Activated CD4-positive, alpha-beta T cell treated with anti-CD3 and anti-CD28 coated beads, Interleukin-2, amount 50 U/mL, for 4 hours (primary cell): ENCODE measurements at regions not wholly inside any gene's neighbourhood (a gene's known extent, or its start where the extent isn't known, plus 50 kb on each side); places are given as distances from the start of the nearest gene placed in this dataset.
"Not testable (repeated sequence)": the region's sequence is repeated elsewhere in the genome, so short reads cannot be mapped to it uniquely, and the experiment has no call there.

Source experiments
- DNase-seq, 2 experiments: peaks; one replicate each; pipeline ENCODE4 v3.0.0-alpha.2; 2020

GRCh38 chrX:74063426-74064155 lies 211.1 kb upstream of the XIST start:
- no peak for DNase-seq

GRCh38 chrX:74061879-74062278 lies 209.4 kb upstream of the XIST start:
- no peak for DNase-seq

GRCh38 chrX:74049126-74049525 lies 196.6 kb upstream of the XIST start:
- no peak for DNase-seq

GRCh38 chrX:74034066-74034465 lies 181.6 kb upstream of the XIST start:
- DNase-seq = not testable (repeated sequence)

- DNase-seq = not testable (repeated sequence)
Observed at GRCh38 chrX:74031527-74031926, 179.0 kb upstream of the XIST start.

- not testable (repeated sequence) for DNase-seq
Observed at GRCh38 chrX:74030766-74031165, 178.3 kb upstream of the XIST start.

- DNase-seq = not testable (repeated sequence)
Observed at GRCh38 chrX:74025145-74025544, 172.6 kb upstream of the XIST start.

GRCh38 chrX:74023203-74023602 lies 170.7 kb upstream of the XIST start:
- DNase-seq = no peak

- DNase-seq = no peak
Observed at GRCh38 chrX:74018253-74018652, 165.7 kb upstream of the XIST start.

GRCh38 chrX:74015379-74016019 lies 163.0 kb upstream of the XIST start:
- DNase-seq = peak; percentile 44 to 45

- DNase-seq = no peak
Observed at GRCh38 chrX:74009041-74009440, 156.5 kb upstream of the XIST start.

GRCh38 chrX:73992019-73992418 lies 139.5 kb upstream of the XIST start:
- DNase-seq = no peak

GRCh38 chrX:73987166-73987565 lies 134.7 kb upstream of the XIST start:
- no peak for DNase-seq

- no peak for DNase-seq
Observed at GRCh38 chrX:73979551-73980131, 127.1 kb upstream of the XIST start.

GRCh38 chrX:73977542-73978169 lies 125.1 kb upstream of the XIST start:
- no peak for DNase-seq

- DNase-seq = not testable (repeated sequence)
Observed at GRCh38 chrX:73967461-73967860, 114.9 kb upstream of the XIST start.

GRCh38 chrX:73965833-73966232 lies 113.3 kb upstream of the XIST start:
- no peak for DNase-seq

GRCh38 chrX:73964579-73964978 lies 112.1 kb upstream of the XIST start:
- DNase-seq = no peak

GRCh38 chrX:73963682-73964081 lies 111.2 kb upstream of the XIST start:
- no peak for DNase-seq

GRCh38 chrX:73962948-73963347 lies 110.4 kb upstream of the XIST start:
- no peak for DNase-seq

- DNase-seq = not testable (repeated sequence)
Observed at GRCh38 chrX:73961867-73962266, 109.4 kb upstream of the XIST start.

- DNase-seq = no peak
Observed at GRCh38 chrX:73944563-73944908, 92.0 kb upstream of the XIST start.

GRCh38 chrX:73943693-73944562 lies 91.4 kb upstream of the XIST start:
- DNase-seq = peak; percentile 77 to 79
